SK-N-SH (cell line): ENCODE measurements at regions not wholly inside any gene's neighbourhood (a gene's known extent, or its start where the extent isn't known, plus 50 kb on each side); places are given as distances from the start of the nearest gene placed in this dataset.

Experiments
- CTCF ChIA-PET: fragments of 300-600, 350-600 bp; formaldehyde crosslinking; extraction: SDS; loops from one replicate; lab custom pipeline; 2021; lab: Yijun Ruan, JAX
- POLR2A ChIA-PET: fragments of 350-600 bp; sonication (Branson Sonifier 250); formaldehyde crosslinking; extraction: SDS; loops from one replicate; lab custom pipeline; 2020; ENCODE audit warnings: antibody characterized with exemption, inconsistent platforms; lab: Yijun Ruan, JAX
- DNase-seq: peaks from one replicate; pipeline ENCODE4 v3.0.0; 2012
- H2AFZ ChIP-seq: fragments of 200-600 bp; sonication (generic); 2 replicates; pipeline ENCODE4 v1.8.1; 2016; ENCODE audit warnings: antibody characterized with exemption, mild to moderate bottlenecking, low read depth
- H3F3A ChIP-seq: fragments of 200-600 bp; sonication (generic); replicated peaks from 2 replicates; pipeline ENCODE3; 2016; ENCODE audit warnings: antibody characterized with exemption, mild to moderate bottlenecking; ENCODE audit not compliant: insufficient read depth
- H3K27ac ChIP-seq, 2 experiments: fragments of 200-500 bp in 1 of 2; fragments of 200-600 bp in 1 of 2; sonication (Bioruptor generic) in 1 of 2; sonication (generic), shearing (Covaris generic) in 1 of 2; 2 replicates each; pipeline versions ENCODE4 v1.5.1 to v1.6.1; 2014 to 2016; ENCODE audit warnings: low read depth in 2 of 2, inconsistent platforms in 1 of 2, low read length in 1 of 2, mild to moderate bottlenecking in 1 of 2, mixed read lengths in 1 of 2
- H3K27me3 ChIP-seq: fragments of 200-600 bp; sonication (generic), shearing (Covaris generic); 2 replicates; pipeline ENCODE4 v1.6.1; 2016; ENCODE audit warnings: mixed run types; ENCODE audit not compliant: insufficient read depth
- H3K36me3 ChIP-seq, 2 experiments: fragments of 200-500 bp in 1 of 2; fragments of 200-600 bp in 1 of 2; sonication (Bioruptor generic) in 1 of 2; sonication (generic) in 1 of 2; replicated peaks in 1 of 2; 2 replicates each; pipeline versions ENCODE3 to v1.5.1; 2014 to 2016; ENCODE audit warnings: low read length in 1 of 2, mild to moderate bottlenecking in 1 of 2; ENCODE audit not compliant: insufficient read depth in 2 of 2, control insufficient read depth in 1 of 2
- H3K4me1 ChIP-seq, 2 experiments: fragments of 200-500 bp in 1 of 2; fragments of 200-600 bp in 1 of 2; sonication (Bioruptor generic) in 1 of 2; sonication (generic), shearing (Covaris generic) in 1 of 2; 2 replicates each; pipeline versions ENCODE4 v1.5.1 to v1.6.1; 2014 to 2016; ENCODE audit warnings: low read depth in 1 of 2, low read length in 1 of 2, mixed run types in 1 of 2; ENCODE audit not compliant: insufficient read depth in 2 of 2, control insufficient read depth in 1 of 2
- H3K4me2 ChIP-seq: fragments of 200-600 bp; sonication (generic), shearing (Covaris generic); 2 replicates; pipeline ENCODE4 v1.6.1; 2017; ENCODE audit warnings: mixed run types
- H3K4me3 ChIP-seq, 2 experiments: fragments of 200-500 bp in 1 of 2; fragments of 200-600 bp in 1 of 2; sonication (Bioruptor generic) in 1 of 2; sonication (generic), shearing (Covaris generic) in 1 of 2; 2 replicates each; pipeline versions ENCODE4 v1.5.1 to v1.8.1; 2014 to 2016; ENCODE audit warnings: low read depth in 2 of 2, inconsistent platforms in 1 of 2, low read length in 1 of 2, mild to moderate bottlenecking in 1 of 2, mixed read lengths in 1 of 2, moderate library complexity in 1 of 2
- H3K79me2 ChIP-seq: fragments of 200-600 bp; sonication (generic); 2 replicates; pipeline ENCODE4 v1.8.1; 2017; ENCODE audit warnings: mild to moderate bottlenecking; ENCODE audit not compliant: insufficient read depth
- H3K9ac ChIP-seq: fragments of 200-600 bp; sonication (generic); 2 replicates; pipeline ENCODE4 v1.6.1; 2017; ENCODE audit warnings: mixed run types
- H3K9me2 ChIP-seq: fragments of 200-600 bp; sonication (generic); 2 replicates; pipeline ENCODE4 v1.6.1; 2017; ENCODE audit warnings: mixed run types
- H3K9me3 ChIP-seq: fragments of 200-600 bp; sonication (generic); 2 replicates; pipeline ENCODE4 v1.6.1; 2017; ENCODE audit warnings: mixed run types, mild to moderate bottlenecking, moderate library complexity
- H4K20me1 ChIP-seq: fragments of 200-600 bp; sonication (generic); 2 replicates; pipeline ENCODE4 v1.6.1; 2017; ENCODE audit warnings: mild to moderate bottlenecking, mixed run types; ENCODE audit not compliant: insufficient read depth
- EZH2phosphoT487 ChIP-seq: fragments of 200-600 bp; sonication (generic); IDR thresholded peaks from 2 replicates; pipeline ENCODE4 v1.6.1; 2017; ENCODE audit warnings: low read depth, mixed run types, mild to moderate bottlenecking, antibody characterized with exemption, moderate library complexity, borderline replicate concordance
- FOXM1 ChIP-seq: IDR thresholded peaks from 2 replicates; pipeline ENCODE4 v1.4.0; 2012; ENCODE audit warnings: low read depth, mild to moderate bottlenecking
- JUND ChIP-seq: IDR thresholded peaks from 2 replicates; pipeline ENCODE4 v1.4.0; 2012
- MXI1 ChIP-seq: IDR thresholded peaks from 2 replicates; pipeline ENCODE4 v1.6.1; 2012; ENCODE audit warnings: mild to moderate bottlenecking, low read depth, low read length, improper control_type of control experiment
- PBX3 ChIP-seq: IDR thresholded peaks from 2 replicates; pipeline ENCODE4; 2012
- POLR2AphosphoS5 ChIP-seq: IDR thresholded peaks from 2 replicates; pipeline ENCODE4 v1.6.1; 2012; ENCODE audit warnings: low read depth, low read length
- RFX5 ChIP-seq: IDR thresholded peaks from 2 replicates; pipeline ENCODE4 v1.6.1; 2012; ENCODE audit warnings: mild to moderate bottlenecking, improper control_type of control experiment, low read length
- USF1 ChIP-seq: IDR thresholded peaks from 2 replicates; pipeline ENCODE4 v1.4.0; 2012; ENCODE audit warnings: low read depth, borderline replicate concordance
- USF2 ChIP-seq: fragments of 150-350 bp; IDR thresholded peaks from 2 replicates; pipeline ENCODE4 v1.6.1; 2017; ENCODE audit warnings: antibody characterized with exemption, low read length, low read depth, borderline replicate concordance
- WGBS: methylation state at CpG from one replicate; pipeline ENCODE4 v1.1.6; 2017; ENCODE audit warnings: low lambda C conversion rate; 5-methylcytosine and 5-hydroxymethylcytosine counted together
- TF ChIP-seq, protein P1 (sequence below): IDR thresholded peaks from 2 replicates; pipeline ENCODE4 v1.4.0; 2012; ENCODE audit warnings: low read depth, borderline replicate concordance

- TF ChIP-seq USF1 (no peak), JUND (no peak)
These were observed 548.9 kb downstream of the QKI start (continued) for GRCh38 chr6:163963205-163964120.

GRCh38 chr6:163962627-163963117 is 548.2 kb downstream of the QKI start:
- no peak overlapping the region for H2AFZ ChIP-seq
- H3K4me1 ChIP-seq = peaks cover 7 to 13% of the 10 kb centered on the region in 2 experiments; a peak in 3 of 4 replicates
- no peaks in the 10 kb centered on the region for H3K9me2 ChIP-seq
- H3K79me2 ChIP-seq = no peaks in the 10 kb centered on the region
- WGBS = 78% methylated on average over 13 of the region's 13 CpGs
- POLR2A ChIA-PET = no interaction called here
- H3K4me2 ChIP-seq = no peak overlapping the region
- CTCF ChIA-PET = interaction anchor here (1.1 kb wide), 1 partner anchor 59 kb away, joined by 4 read pairs; no protein-coding TSS in a partner anchor
- no peak overlapping the region for H3K27ac ChIP-seq
- TF ChIP-seq, protein P1, sequence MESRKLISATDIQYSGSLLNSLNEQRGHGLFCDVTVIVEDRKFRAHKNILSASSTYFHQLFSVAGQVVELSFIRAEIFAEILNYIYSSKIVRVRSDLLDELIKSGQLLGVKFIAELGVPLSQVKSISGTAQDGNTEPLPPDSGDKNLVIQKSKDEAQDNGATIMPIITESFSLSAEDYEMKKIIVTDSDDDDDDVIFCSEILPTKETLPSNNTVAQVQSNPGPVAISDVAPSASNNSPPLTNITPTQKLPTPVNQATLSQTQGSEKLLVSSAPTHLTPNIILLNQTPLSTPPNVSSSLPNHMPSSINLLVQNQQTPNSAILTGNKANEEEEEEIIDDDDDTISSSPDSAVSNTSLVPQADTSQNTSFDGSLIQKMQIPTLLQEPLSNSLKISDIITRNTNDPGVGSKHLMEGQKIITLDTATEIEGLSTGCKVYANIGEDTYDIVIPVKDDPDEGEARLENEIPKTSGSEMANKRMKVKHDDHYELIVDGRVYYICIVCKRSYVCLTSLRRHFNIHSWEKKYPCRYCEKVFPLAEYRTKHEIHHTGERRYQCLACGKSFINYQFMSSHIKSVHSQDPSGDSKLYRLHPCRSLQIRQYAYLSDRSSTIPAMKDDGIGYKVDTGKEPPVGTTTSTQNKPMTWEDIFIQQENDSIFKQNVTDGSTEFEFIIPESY = no peak
- TF ChIP-seq RFX5 (no peak), POLR2AphosphoS5 (no peak), EZH2phosphoT487 (no peak), MXI1 (no peak), USF1 (no peak), JUND (no peak), FOXM1 (no peak), USF2 (no peak), PBX3 (no peak)
- TF ChIP-seq, all 33 proteins: peak for 0
- Histone ChIP-seq H4K20me1 (no peaks in the 10 kb centered on the region), H3K9me3 (no peaks in the 10 kb centered on the region), H3F3A (no peaks in the 10 kb centered on the region), H3K36me3 (no peaks in the 10 kb centered on the region), H3K4me3 (no peak overlapping the region), H3K27me3 (no peaks in the 10 kb centered on the region), H3K9ac (no peak overlapping the region)
- DNase-seq = no peak
